H1 (cell line): ENCODE measurements at regions not wholly inside any gene's neighbourhood (a gene's known extent, or its start where the extent isn't known, plus 50 kb on each side); places are given as distances from the start of the nearest gene placed in this dataset.

Experiments
- CTCF ChIA-PET: fragments of 300-600 bp; sonication (Branson Sonifier 250); formaldehyde crosslinking; loops from one replicate; lab custom pipeline; 2021; ENCODE audit not compliant: partially characterized antibody; lab: Charles Lee
- POLR2A ChIA-PET: fragments of 300-600 bp; sonication (Branson Sonifier 250); formaldehyde crosslinking; loops from one replicate; lab custom pipeline; 2021; ENCODE audit warnings: inconsistent platforms; ENCODE audit not compliant: partially characterized antibody; lab: Charles Lee
- DNase-seq, 2 experiments: peaks; one replicate each; pipeline versions ENCODE4 v3.0.0 to v3.0.0-alpha.2; 2010 to 2022; ENCODE audit warnings: low spot score in 2 of 2, low read depth in 1 of 2, mixed read lengths in 1 of 2
- FAIRE-seq: peaks from 2 replicates; lab custom pipeline; 2011; peaks lifted over from hg19 to GRCh38; lab: Jason Lieb, UNC
- H2AFZ ChIP-seq: 2 replicates; pipeline ENCODE4 v1.8.1; 2012; ENCODE audit warnings: low read length, inconsistent platforms
- H2AK5ac ChIP-seq: 2 replicates; pipeline ENCODE4 v1.6.1; 2013; ENCODE audit warnings: low read depth, low read length
- H2BK120ac ChIP-seq: replicated peaks from 2 replicates; pipeline ENCODE3; 2013; ENCODE audit warnings: low read depth, low read length, inconsistent platforms
- H2BK12ac ChIP-seq: 2 replicates; pipeline ENCODE4 v1.6.1; 2013; ENCODE audit warnings: low read depth, low read length
- H2BK15ac ChIP-seq: 2 replicates; pipeline ENCODE4 v1.6.1; 2013; ENCODE audit warnings: low read length
- H2BK20ac ChIP-seq: 2 replicates; pipeline ENCODE4 v1.6.1; 2013; ENCODE audit warnings: low read length
- H2BK5ac ChIP-seq: 2 replicates; pipeline ENCODE4 v1.6.1; 2013; ENCODE audit warnings: low read depth, low read length
- H3K14ac ChIP-seq: 2 replicates; pipeline ENCODE4 v1.6.1; 2013; ENCODE audit warnings: inconsistent platforms; ENCODE audit not compliant: insufficient read length
- H3K18ac ChIP-seq: 2 replicates; pipeline ENCODE4 v1.6.1; 2013; ENCODE audit warnings: low read length; ENCODE audit errors: extremely low read depth
- H3K23ac ChIP-seq: 2 replicates; pipeline ENCODE4 v1.6.1; 2013; ENCODE audit warnings: inconsistent platforms; ENCODE audit not compliant: insufficient read length
- H3K23me2 ChIP-seq: 2 replicates; pipeline ENCODE4 v1.6.1; 2013; ENCODE audit warnings: low read depth, low read length
- H3K27ac ChIP-seq: 2 replicates; pipeline ENCODE4 v1.6.1; 2011; ENCODE audit warnings: low read depth, low read length, inconsistent platforms
- H3K27me3 ChIP-seq, 4 experiments: replicated peaks in 1 of 4; 1 replicate in 1 of 4; 2 replicates in 3 of 4; pipeline versions ENCODE4 v1.6.1 to v1.8.1; 2011 to 2013; ENCODE audit warnings: low read length in 3 of 4, mild to moderate bottlenecking in 3 of 4, inconsistent platforms in 2 of 4, mixed read lengths in 2 of 4, moderate library complexity in 1 of 4; ENCODE audit not compliant: control insufficient read depth in 3 of 4, insufficient read depth in 3 of 4; ENCODE audit errors: extremely low read depth in 1 of 4
- H3K36me3 ChIP-seq, 4 experiments: 2 replicates each; pipeline versions ENCODE4 v1.6.1 to v1.8.1; 2011 to 2013; ENCODE audit warnings: mild to moderate bottlenecking in 4 of 4, low read length in 3 of 4, moderate library complexity in 2 of 4, control low read depth in 1 of 4, inconsistent platforms in 1 of 4; ENCODE audit not compliant: insufficient read depth in 4 of 4, control insufficient read depth in 2 of 4
- H3K4ac ChIP-seq: replicated peaks from 2 replicates; pipeline ENCODE3; 2013; ENCODE audit warnings: low read length, low read depth, mixed read lengths, inconsistent platforms; ENCODE audit not compliant: insufficient read length
- H3K4me1 ChIP-seq, 4 experiments: replicated peaks in 1 of 4; 1 replicate in 1 of 4; 2 replicates in 3 of 4; pipeline versions ENCODE4 v1.6.1 to v1.8.1; 2011 to 2013; ENCODE audit warnings: low read length in 3 of 4, inconsistent platforms in 2 of 4, mixed read lengths in 1 of 4; ENCODE audit not compliant: insufficient read depth in 4 of 4, control insufficient read depth in 3 of 4
- H3K4me2 ChIP-seq, 2 experiments: 2 replicates each; pipeline versions ENCODE4 v1.6.1 to v1.8.1; 2011 to 2013; ENCODE audit warnings: low read depth in 2 of 2, low read length in 2 of 2, control low read depth in 1 of 2, inconsistent platforms in 1 of 2, mild to moderate bottlenecking in 1 of 2; ENCODE audit not compliant: insufficient read depth in 1 of 2
- H3K4me3 ChIP-seq, 4 experiments: fragments of 200-600, 300-600 bp in 1 of 4; sonication (generic), shearing (Covaris generic), sonication (Bioruptor Twin) in 1 of 4; 2 replicates each; pipeline versions ENCODE4 v1.5.1 to v1.8.1; 2011 to 2016; ENCODE audit warnings: low read length in 4 of 4, low read depth in 3 of 4, control low read depth in 2 of 4, inconsistent platforms in 2 of 4, mild to moderate bottlenecking in 2 of 4, mixed read lengths in 1 of 4, moderate library complexity in 1 of 4; ENCODE audit not compliant: insufficient read depth in 2 of 4; ENCODE audit errors: extremely low read depth in 1 of 4
- H3K56ac ChIP-seq: replicated peaks from 2 replicates; pipeline ENCODE3; 2013; ENCODE audit warnings: low read depth, mild to moderate bottlenecking, mixed read lengths, low read length, inconsistent platforms; ENCODE audit not compliant: insufficient read length
- H3K79me1 ChIP-seq: 2 replicates; pipeline ENCODE4 v1.6.1; 2013; ENCODE audit warnings: low read depth, low read length, control low read depth
- H3K79me2 ChIP-seq, 2 experiments: 2 replicates each; pipeline versions ENCODE4 v1.6.1 to v1.8.1; 2012 to 2013; ENCODE audit warnings: low read length in 2 of 2, mild to moderate bottlenecking in 2 of 2, inconsistent platforms in 1 of 2; ENCODE audit not compliant: insufficient read depth in 2 of 2, control insufficient read depth in 1 of 2
- H3K9ac ChIP-seq, 4 experiments: replicated peaks in 1 of 4; 1 replicate in 1 of 4; 2 replicates in 3 of 4; pipeline versions ENCODE4 v1.6.1 to v1.8.1; 2011 to 2013; ENCODE audit warnings: low read depth in 3 of 4, low read length in 3 of 4, control low read depth in 2 of 4, mild to moderate bottlenecking in 2 of 4, moderate library complexity in 2 of 4, inconsistent platforms in 1 of 4; ENCODE audit errors: extremely low read depth in 1 of 4
- H3K9me3 ChIP-seq, 2 experiments: 2 replicates each; pipeline versions ENCODE4 v1.6.1 to v1.8.1; 2012 to 2013; ENCODE audit warnings: mild to moderate bottlenecking in 2 of 2, moderate library complexity in 2 of 2, control low read depth in 1 of 2, inconsistent platforms in 1 of 2, low read depth in 1 of 2, low read length in 1 of 2, mixed read lengths in 1 of 2; ENCODE audit not compliant: insufficient read depth in 2 of 2
- H4K20me1 ChIP-seq, 2 experiments: replicated peaks in 1 of 2; 2 replicates each; pipeline versions ENCODE3 to v1.8.1; 2011 to 2013; ENCODE audit warnings: inconsistent platforms in 2 of 2, low read length in 2 of 2, mild to moderate bottlenecking in 1 of 2; ENCODE audit not compliant: insufficient read depth in 2 of 2, control insufficient read depth in 1 of 2
- H4K5ac ChIP-seq: 2 replicates; pipeline ENCODE4 v1.6.1; 2013; ENCODE audit warnings: low read length, low read depth, mixed read lengths, inconsistent platforms; ENCODE audit not compliant: insufficient read length
- H4K8ac ChIP-seq: 2 replicates; pipeline ENCODE4 v1.8.0; 2013; ENCODE audit warnings: mild to moderate bottlenecking, moderate library complexity, low read length, inconsistent platforms; ENCODE audit not compliant: insufficient read depth; ENCODE audit errors: extremely low read depth
- H4K91ac ChIP-seq: replicated peaks from 2 replicates; pipeline ENCODE3; 2013; ENCODE audit warnings: low read length, mixed read lengths, inconsistent platforms; ENCODE audit not compliant: insufficient read length
- ASH2L ChIP-seq: fragments of 200-600, 300-600 bp; sonication (generic); IDR thresholded peaks from one replicate; pipeline ENCODE4 v1.7.1; 2017; ENCODE audit warnings: low read length
- ATF2 ChIP-seq: IDR thresholded peaks from 2 replicates; pipeline ENCODE4 v1.6.1; 2012; ENCODE audit warnings: low read length, inconsistent platforms
- ATF3 ChIP-seq: IDR thresholded peaks from 2 replicates; pipeline ENCODE4 v1.6.1; 2011; ENCODE audit warnings: low read depth, mild to moderate bottlenecking, low read length; ENCODE audit not compliant: insufficient read depth
- BCL11A ChIP-seq, 2 experiments: IDR thresholded peaks; one replicate each; pipeline ENCODE4 v1.6.1; 2011; ENCODE audit warnings: low read depth in 2 of 2, low read length in 2 of 2, mild to moderate bottlenecking in 2 of 2
- CEBPB ChIP-seq: IDR thresholded peaks from 2 replicates; pipeline ENCODE4 v1.6.1; 2012; ENCODE audit warnings: low read depth, low read length
- CHD2 ChIP-seq: IDR thresholded peaks from 2 replicates; pipeline ENCODE4 v1.6.1; 2012; ENCODE audit warnings: low read length, improper control_type of control experiment
- CTBP2 ChIP-seq: IDR thresholded peaks from 2 replicates; pipeline ENCODE4 v1.7.0; 2011; ENCODE audit warnings: borderline replicate concordance, mild to moderate bottlenecking, moderate library complexity, mixed read lengths, low read length; ENCODE audit not compliant: insufficient read depth, insufficient read length
- EP300 ChIP-seq, 2 experiments: IDR thresholded peaks; 1 replicate in 1 of 2; 2 replicates in 1 of 2; pipeline ENCODE4 v1.6.1; 2011 to 2012; ENCODE audit warnings: low read depth in 2 of 2, low read length in 2 of 2, mild to moderate bottlenecking in 2 of 2, borderline replicate concordance in 1 of 2, inconsistent platforms in 1 of 2, moderate library complexity in 1 of 2
- FOSL1 ChIP-seq: IDR thresholded peaks from 2 replicates; pipeline ENCODE4 v1.6.1; 2011; ENCODE audit warnings: mild to moderate bottlenecking, low read depth, low read length, moderate library complexity; ENCODE audit not compliant: insufficient read depth
- POLR2AphosphoS5 ChIP-seq: IDR thresholded peaks from 2 replicates; pipeline ENCODE4 v1.6.1; 2011; ENCODE audit warnings: low read depth, low read length
- RNF2 ChIP-seq: fragments of 200-900, 300-1000 bp; sonication (generic); IDR thresholded peaks from 2 replicates; pipeline ENCODE4 v1.7.1; 2016; ENCODE audit warnings: borderline replicate concordance, low read depth, mild to moderate bottlenecking, antibody characterized with exemption, low read length; ENCODE audit not compliant: poor library complexity, severe bottlenecking; ENCODE audit errors: missing control alignments
- RXRA ChIP-seq: IDR thresholded peaks from 2 replicates; pipeline ENCODE4 v1.6.1; 2011; ENCODE audit warnings: low read depth, mild to moderate bottlenecking, low read length, moderate library complexity; ENCODE audit not compliant: insufficient read depth
- WGBS, 2 experiments: shearing (Covaris generic) in 1 of 2; methylation state at CpG; one replicate each; pipeline versions ENCODE4 v1.1.6 to v1.1.7; 2013 to 2015; ENCODE audit warnings: low lambda C conversion rate in 2 of 2, mixed read lengths in 2 of 2, inconsistent platforms in 1 of 2, low coverage in 1 of 2, missing lambda C conversion rate in 1 of 2; ENCODE audit not compliant: insufficient replicate concordance in 2 of 2, insufficient coverage in 1 of 2, insufficient read length in 1 of 2; ENCODE audit errors: extremely low coverage in 1 of 2, missing lambda C conversion rate in 1 of 2; 5-methylcytosine and 5-hydroxymethylcytosine counted together

DNA sequence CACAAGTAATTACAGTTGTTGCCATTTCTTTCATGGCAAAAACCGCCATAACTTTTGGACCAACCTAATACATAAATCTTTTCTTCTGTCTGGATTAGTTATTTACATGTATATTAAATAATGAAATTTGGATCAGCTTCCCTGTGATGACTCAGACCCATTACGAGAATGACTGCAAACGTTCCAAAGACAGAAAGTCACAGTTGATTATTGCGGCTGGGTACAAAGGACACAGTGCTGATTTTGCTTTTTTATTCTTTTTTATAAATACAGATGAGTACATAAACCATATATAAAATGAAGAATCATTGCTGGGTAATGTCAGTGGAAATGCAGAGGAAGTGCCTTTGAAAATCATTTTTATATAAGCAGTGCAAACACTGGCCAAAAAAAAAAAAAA is 126.2 kb downstream of the TWIST2 start:
- no peak overlapping the region for H2AFZ ChIP-seq
- H2BK20ac ChIP-seq = no peak overlapping the region
- WGBS, 2 experiments = 89% methylated on average over 4 of the region's 4 CpGs; no CpG with 5 or more reads in 1 of the 2 experiments
- H3K9me3 ChIP-seq = no peaks in the 10 kb centered on the region
- no peak overlapping the region for H4K5ac ChIP-seq
- no peak overlapping the region for H2BK120ac ChIP-seq
- H3K4me1 ChIP-seq = no peaks in the 10 kb centered on the region
- H2BK15ac ChIP-seq = no peak overlapping the region
- H3K4me3 ChIP-seq = no peak overlapping the region
- no peaks in the 10 kb centered on the region for H3K79me1 ChIP-seq
- no peak overlapping the region for H3K56ac ChIP-seq
- no peaks in the 10 kb centered on the region for H4K20me1 ChIP-seq
- no peak overlapping the region for H4K91ac ChIP-seq
- H3K23ac ChIP-seq = no peak overlapping the region
- no peak overlapping the region for H2AK5ac ChIP-seq
- no peaks in the 10 kb centered on the region for H3K79me2 ChIP-seq
- POLR2A ChIA-PET = no interaction called here
- no peak overlapping the region for H2BK12ac ChIP-seq
- peaks cover 0 to 14% (median 7%) of the 10 kb centered on the region in 4 experiments; a peak in 4 of 7 replicates for H3K27me3 ChIP-seq
- no peaks in the 10 kb centered on the region for H3K36me3 ChIP-seq
- no peak overlapping the region for H3K27ac ChIP-seq
- FAIRE-seq (no peak), DNase-seq (no peak)
- H3K9ac ChIP-seq = no peak overlapping the region
- no peaks in the 10 kb centered on the region for H3K23me2 ChIP-seq
- H3K4ac ChIP-seq = no peak overlapping the region
- no peak overlapping the region for H3K4me2 ChIP-seq
- no peak overlapping the region for H3K14ac ChIP-seq
- H2BK5ac ChIP-seq = no peak overlapping the region
- no peak overlapping the region for H4K8ac ChIP-seq
- CTCF ChIA-PET = interaction anchor here (1.2 kb wide), 1 partner anchor 27 kb away, joined by 4 read pairs; no protein-coding TSS in a partner anchor
- no peak overlapping the region for H3K18ac ChIP-seq
- no peak for TF ChIP-seq ATF3
- no peak for TF ChIP-seq FOSL1
- no peak for TF ChIP-seq POLR2AphosphoS5
- no peak for TF ChIP-seq CTBP2
- TF ChIP-seq EP300 (IDR thresholded peaks at IDR 0.05; ENCODE audit: borderline replicate concordance in 1 of 2, low read depth in 2 of 2, low read length in 2 of 2) = no peak
- TF ChIP-seq BCL11A (IDR thresholded peaks at IDR 0.05; ENCODE audit: low read depth in 2 of 2, low read length in 2 of 2) = no peak
- no peak for TF ChIP-seq CEBPB
- TF ChIP-seq ASH2L = no peak
- TF ChIP-seq RNF2 = no peak
- no peak for TF ChIP-seq ATF2
- no peak for TF ChIP-seq CHD2
- no peak for TF ChIP-seq RXRA
